HepG2 (cell line): ENCODE measurements at regions not wholly inside any gene's neighbourhood (a gene's known extent, or its start where the extent isn't known, plus 50 kb on each side); places are given as distances from the start of the nearest gene placed in this dataset.

Source experiments
- ATAC-seq: fragments of 200-7000 bp; cut with Tn5 transposase; 3 replicates; pipeline ENCODE4 v1.9.1; 2020; ENCODE audit warnings: mild to moderate bottlenecking, moderate library complexity
- BruUV-seq: library from RNA; stranded (reverse); fragments of 400-500 nt; replicated peaks from 2 replicates; lab custom pipeline; 2021; lab: Mats Ljungman, UMichigan
- CTCF ChIA-PET: fragments of 300-600 bp; formaldehyde crosslinking; extraction: SDS; loops from one replicate; lab custom pipeline; 2021; ENCODE audit warnings: low total read pairs, inconsistent platforms, low intra/inter-chr PET ratio; lab: Yijun Ruan, JAX
- POLR2A ChIA-PET: fragments of 350-600 bp; sonication (Branson Sonifier 250); formaldehyde crosslinking; loops from one replicate; lab custom pipeline; 2020; ENCODE audit warnings: antibody characterized with exemption, inconsistent platforms; lab: Yijun Ruan, JAX
- DNase-seq: peaks from one replicate; pipeline ENCODE4 v3.0.0-alpha.2; 2015; ENCODE audit warnings: low spot score
- FAIRE-seq: peaks from 3 replicates; lab custom pipeline; 2011; peaks lifted over from hg19 to GRCh38; lab: Jason Lieb, UNC
- H2AFZ ChIP-seq: one replicate; pipeline ENCODE4 v1.6.1; 2011; ENCODE audit warnings: low read length, inconsistent platforms
- H3K27ac ChIP-seq: fragments of 300-600 bp; 3 replicates; pipeline ENCODE4 v1.8.0; 2011; ENCODE audit warnings: mixed run types, mild to moderate bottlenecking, mixed read lengths, low read length, inconsistent platforms; ENCODE audit not compliant: insufficient read depth; ENCODE audit errors: extremely low read length
- H3K27me3 ChIP-seq, 2 experiments: fragments of 200-600 bp in 1 of 2; 2 replicates in 1 of 2; 3 replicates in 1 of 2; pipeline versions ENCODE4 v1.6.0 to v1.8.0; 2011; ENCODE audit warnings: low read length in 2 of 2, mild to moderate bottlenecking in 2 of 2, moderate library complexity in 2 of 2, inconsistent platforms in 1 of 2; ENCODE audit not compliant: insufficient read depth in 2 of 2, control insufficient read depth in 1 of 2
- H3K36me3 ChIP-seq, 2 experiments: fragments of 200-600 bp in 1 of 2; replicated peaks in 1 of 2; 2 replicates in 1 of 2; 3 replicates in 1 of 2; pipeline versions ENCODE4 v1.5.1 to v1.8.0; 2011; ENCODE audit warnings: low read length in 2 of 2, inconsistent platforms in 1 of 2; ENCODE audit not compliant: insufficient read depth in 2 of 2, control insufficient read depth in 1 of 2
- H3K4me1 ChIP-seq: 2 replicates; pipeline ENCODE4 v1.5.1; 2012; ENCODE audit warnings: low read length, inconsistent platforms; ENCODE audit not compliant: insufficient read depth
- H3K4me2 ChIP-seq: 2 replicates; pipeline ENCODE4 v1.6.0; 2011; ENCODE audit warnings: low read depth, low read length, inconsistent platforms
- H3K4me3 ChIP-seq, 3 experiments: fragments of 200-600 bp in 1 of 3; sonication (generic), shearing (Covaris generic) in 1 of 3; replicated peaks in 1 of 3; 2 replicates each; pipeline ENCODE4 v1.5.1; 2011 to 2016; ENCODE audit warnings: low read length in 3 of 3, inconsistent platforms in 2 of 3, low read depth in 2 of 3, mild to moderate bottlenecking in 2 of 3, control low read depth in 1 of 3, mixed read lengths in 1 of 3; ENCODE audit not compliant: insufficient read depth in 1 of 3
- H3K79me2 ChIP-seq: one replicate; pipeline ENCODE4 v1.6.1; 2011; ENCODE audit warnings: low read length, inconsistent platforms; ENCODE audit not compliant: insufficient read depth
- H3K9ac ChIP-seq: 2 replicates; pipeline ENCODE4 v1.6.0; 2011; ENCODE audit warnings: mild to moderate bottlenecking, low read depth, low read length, inconsistent platforms; ENCODE audit not compliant: insufficient read depth
- H3K9me3 ChIP-seq: 2 replicates; pipeline ENCODE4 v1.5.1; 2012; ENCODE audit warnings: mild to moderate bottlenecking, low read length
- H4K20me1 ChIP-seq: 2 replicates; pipeline ENCODE4 v1.6.0; 2011; ENCODE audit warnings: inconsistent platforms, mild to moderate bottlenecking, low read length, moderate library complexity; ENCODE audit not compliant: insufficient read depth
- HOXA5 ChIP-seq: sonication (generic); formaldehyde crosslinking; IDR thresholded peaks from 2 replicates; pipeline ENCODE4 v1.4.0; 2020; ENCODE audit warnings: missing genetic modification reagents
- RBAK ChIP-seq: sonication (generic); formaldehyde crosslinking; IDR thresholded peaks from 2 replicates; pipeline ENCODE4 v1.5.1; 2020; ENCODE audit warnings: mild to moderate bottlenecking, missing genetic modification reagents
- WGBS: methylation state at CpG from one replicate; pipeline ENCODE4 v1.1.6; 2017; ENCODE audit warnings: low lambda C conversion rate; 5-methylcytosine and 5-hydroxymethylcytosine counted together
- in situ Hi-C: cut with HindIII; loops from 2 replicates; pipeline ENCODE4 v1.10.0; 2017; ENCODE audit warnings: low pct_unique_long_range_greater_than_20kb; ENCODE audit not compliant: extremely low pct_ligation_motif_present
- intact Hi-C: fragments of 100-400 bp; cut with micrococcal nuclease; formaldehyde crosslinking; loops from one replicate; pipeline ENCODE4 v1.10.0; 2022; ENCODE audit not compliant: unreplicated experiment

GRCh38 chr18:24658302-24658701 is 197.9 kb downstream of the HRH4 start:
- FAIRE-seq (no peak), DNase-seq (no peak), ATAC-seq (no peak)
- H3K27me3 ChIP-seq, result peaks cover 0 to 6% of the 10 kb centered on the region in 2 experiments; a peak in 3 of 5 replicates
- WGBS, result 0% methylated on average over 1 of the region's 1 CpG
- no peak overlapping the region for H2AFZ ChIP-seq
- H4K20me1 ChIP-seq, result no peaks in the 10 kb centered on the region
- in situ Hi-C loops, result no loop called here
- no peaks in the 10 kb centered on the region for H3K36me3 ChIP-seq
- no peak overlapping the region for H3K4me2 ChIP-seq
- no peak overlapping the region for H3K27ac ChIP-seq
- H3K9ac ChIP-seq, result no peak overlapping the region
- intact Hi-C loops, result no loop called here
- BruUV-seq, result no TSS peak
- H3K79me2 ChIP-seq, result no peaks in the 10 kb centered on the region
- ChIA-PET CTCF (no interaction called here), POLR2A (no interaction called here)
- peaks cover 7% of the 10 kb centered on the region for H3K4me1 ChIP-seq
- H3K9me3 ChIP-seq, result no peaks in the 10 kb centered on the region
- no peak for TF ChIP-seq HOXA5 (CRISPR knock-in tag)
- no peak overlapping the region for H3K4me3 ChIP-seq

GRCh38 chr18:24659827-24660720 is 199.6 kb downstream of the HRH4 start:
- Histone ChIP-seq H3K79me2 (no peaks in the 10 kb centered on the region), H3K4me1 (peaks cover 1% of the 10 kb centered on the region; the same call in 1 of the 2 replicates), H4K20me1 (no peaks in the 10 kb centered on the region), H3K4me2 (no peak overlapping the region), H3K9me3 (no peaks in the 10 kb centered on the region), H3K27me3 (peaks cover 0 to 6% of the 10 kb centered on the region in 2 experiments; a peak in 3 of 5 replicates), H3K9ac (no peak overlapping the region), H3K27ac (no peak overlapping the region), H3K36me3 (no peaks in the 10 kb centered on the region), H3K4me3 (no peak overlapping the region), H2AFZ (no peak overlapping the region)
- ATAC-seq (no peak), FAIRE-seq (no peak), DNase-seq (no peak)
- WGBS, result 47% methylated on average over 19 of the region's 21 CpGs
- CTCF ChIA-PET, result no interaction called here
- in situ Hi-C loops (no loop called here), intact Hi-C loops (no loop called here)
- BruUV-seq, result no TSS peak
- TF ChIP-seq RBAK (CRISPR knock-in tag), result no peak
- POLR2A ChIA-PET, result no interaction called here
